IMR-90 (cell line): ENCODE measurements at regions not wholly inside any gene's neighbourhood (a gene's known extent, or its start where the extent isn't known, plus 50 kb on each side); places are given as distances from the start of the nearest gene placed in this dataset.

Experiments used
- ATAC-seq: fragments of 200-7000 bp; cut with Tn5 transposase; 2 replicates; pipeline ENCODE4 v1.9.1; 2020; ENCODE audit warnings: low read depth, mild to moderate bottlenecking, moderate library complexity
- BruUV-seq: library from RNA; stranded (reverse); fragments of 400-500 nt; replicated peaks from 2 replicates; lab custom pipeline; 2021; lab: Mats Ljungman, UMichigan
- CTCF ChIA-PET: fragments of 300-600 bp; formaldehyde crosslinking; extraction: SDS; loops from one replicate; lab custom pipeline; 2021; ENCODE audit warnings: antibody characterized with exemption; lab: Yijun Ruan, JAX
- POLR2A ChIA-PET: fragments of 300-600 bp; sonication (Branson Sonifier 250); formaldehyde crosslinking; loops from one replicate; lab custom pipeline; 2022; ENCODE audit warnings: antibody characterized with exemption; ENCODE audit not compliant: unreplicated experiment; lab: Charles Lee
- DNase-seq: peaks from one replicate; pipeline ENCODE4 v3.0.0; 2013
- H2AFZ ChIP-seq: replicated peaks from 2 replicates; pipeline ENCODE3; 2013; ENCODE audit warnings: low read length, mild to moderate bottlenecking; ENCODE audit not compliant: poor library complexity
- H2AK5ac ChIP-seq: 2 replicates; pipeline ENCODE4 v1.6.1; 2013; ENCODE audit warnings: low read depth, low read length, inconsistent platforms
- H2AK9ac ChIP-seq: replicated peaks from 2 replicates; pipeline ENCODE3; 2013; ENCODE audit warnings: mild to moderate bottlenecking, low read depth, low read length, moderate library complexity; ENCODE audit not compliant: poor library complexity
- H2BK120ac ChIP-seq: 2 replicates; pipeline ENCODE4 v1.6.1; 2013; ENCODE audit warnings: low read depth, low read length, inconsistent platforms
- H2BK15ac ChIP-seq: 3 replicates; pipeline ENCODE4 v1.6.1; 2013; ENCODE audit warnings: low read depth, low read length, inconsistent platforms
- H2BK20ac ChIP-seq: 2 replicates; pipeline ENCODE4 v1.6.1; 2013; ENCODE audit warnings: low read depth, mild to moderate bottlenecking, inconsistent platforms, low read length, moderate library complexity
- H2BK5ac ChIP-seq: 2 replicates; pipeline ENCODE4 v1.6.1; 2013; ENCODE audit warnings: mild to moderate bottlenecking, low read depth, low read length, inconsistent platforms; ENCODE audit not compliant: poor library complexity, severe bottlenecking
- H3K14ac ChIP-seq: replicated peaks from 2 replicates; pipeline ENCODE4 v1.6.1; 2013; ENCODE audit warnings: low read depth, low read length, inconsistent platforms
- H3K18ac ChIP-seq: 2 replicates; pipeline ENCODE4 v1.6.1; 2013; ENCODE audit warnings: low read depth, low read length, control low read depth
- H3K23ac ChIP-seq: 2 replicates; pipeline ENCODE4 v1.6.1; 2013; ENCODE audit warnings: low read depth, low read length, inconsistent platforms
- H3K27ac ChIP-seq: 2 replicates; pipeline ENCODE4 v1.5.1; 2013; ENCODE audit warnings: mild to moderate bottlenecking, control low read depth, low read length; ENCODE audit not compliant: insufficient read depth
- H3K27me3 ChIP-seq: 2 replicates; pipeline ENCODE4 v1.6.1; 2013; ENCODE audit warnings: low read length; ENCODE audit not compliant: control insufficient read depth, insufficient read depth
- H3K36me3 ChIP-seq: 2 replicates; pipeline ENCODE4 v1.6.1; 2013; ENCODE audit warnings: low read length, mixed read lengths; ENCODE audit not compliant: control insufficient read depth, insufficient read depth
- H3K4ac ChIP-seq: 2 replicates; pipeline ENCODE4 v1.6.1; 2013; ENCODE audit warnings: low read depth, low read length, inconsistent platforms
- H3K4me1 ChIP-seq: 2 replicates; pipeline ENCODE4 v1.6.1; 2013; ENCODE audit warnings: low read length, mixed read lengths; ENCODE audit not compliant: control insufficient read depth, insufficient read depth
- H3K4me2 ChIP-seq: 2 replicates; pipeline ENCODE4 v1.6.1; 2013; ENCODE audit warnings: low read depth, mild to moderate bottlenecking, control low read depth, low read length, moderate library complexity
- H3K4me3 ChIP-seq: 2 replicates; pipeline ENCODE4 v1.5.1; 2013; ENCODE audit warnings: low read depth, mild to moderate bottlenecking, control low read depth, low read length, moderate library complexity; ENCODE audit not compliant: insufficient read depth
- H3K56ac ChIP-seq: 2 replicates; pipeline ENCODE4 v1.6.1; 2013; ENCODE audit warnings: low read length, inconsistent platforms; ENCODE audit not compliant: insufficient read depth; ENCODE audit errors: extremely low read depth
- H3K79me1 ChIP-seq, 2 experiments: 2 replicates each; pipeline ENCODE4 v1.6.1; 2013; ENCODE audit warnings: low read length in 2 of 2, inconsistent platforms in 1 of 2, low read depth in 1 of 2
- H3K9ac ChIP-seq: 2 replicates; pipeline ENCODE4 v1.6.1; 2013; ENCODE audit warnings: low read depth, low read length, control low read depth
- H3K9me1 ChIP-seq: 2 replicates; pipeline ENCODE4 v1.6.1; 2013; ENCODE audit warnings: low read length, inconsistent platforms; ENCODE audit not compliant: insufficient read depth
- H3K9me3 ChIP-seq: 2 replicates; pipeline ENCODE4 v1.6.1; 2013; ENCODE audit warnings: low read length; ENCODE audit not compliant: control insufficient read depth, insufficient read depth
- H4K20me1 ChIP-seq: 2 replicates; pipeline ENCODE4 v1.6.1; 2013; ENCODE audit warnings: low read length, inconsistent platforms; ENCODE audit not compliant: insufficient read depth
- H4K5ac ChIP-seq: 2 replicates; pipeline ENCODE4 v1.6.1; 2013; ENCODE audit warnings: mild to moderate bottlenecking, low read depth, low read length, control low read depth
- H4K8ac ChIP-seq, 2 experiments: 2 replicates each; pipeline ENCODE4 v1.6.1; 2013; ENCODE audit warnings: low read depth in 2 of 2, low read length in 2 of 2, control low read depth in 1 of 2, inconsistent platforms in 1 of 2
- H4K91ac ChIP-seq: 2 replicates; pipeline ENCODE4 v1.6.1; 2013; ENCODE audit warnings: low read depth, low read length, inconsistent platforms; ENCODE audit not compliant: insufficient read depth
- BHLHE40 ChIP-seq: fragments of 150-350 bp; IDR thresholded peaks from 2 replicates; pipeline ENCODE4 v1.6.1; 2016; ENCODE audit warnings: mild to moderate bottlenecking, low read depth, low read length
- CEBPB ChIP-seq: IDR thresholded peaks from 2 replicates; pipeline ENCODE4 v1.6.1; 2012; ENCODE audit warnings: low read depth, low read length, improper control_type of control experiment
- ELK1 ChIP-seq: fragments of 150-350 bp; IDR thresholded peaks from 2 replicates; pipeline ENCODE4 v1.6.1; 2016; ENCODE audit warnings: low read depth, mild to moderate bottlenecking, low read length, moderate library complexity, borderline replicate concordance
- FOS ChIP-seq: fragments of 150-350 bp; IDR thresholded peaks from 2 replicates; pipeline ENCODE4 v1.6.1; 2016; ENCODE audit warnings: low read depth, low read length
- MAZ ChIP-seq: IDR thresholded peaks from 2 replicates; pipeline ENCODE4 v1.6.1; 2012; ENCODE audit warnings: low read depth, mild to moderate bottlenecking, low read length, improper control_type of control experiment, moderate library complexity, borderline replicate concordance
- POLR2A ChIP-seq: IDR thresholded peaks from 2 replicates; pipeline ENCODE4 v1.6.1; 2012; ENCODE audit warnings: mild to moderate bottlenecking, low read depth, low read length
- RAD21 ChIP-seq: IDR thresholded peaks from 2 replicates; pipeline ENCODE4 v1.6.1; 2012; ENCODE audit warnings: low read length, improper control_type of control experiment
- RCOR1 ChIP-seq: IDR thresholded peaks from 2 replicates; pipeline ENCODE4 v1.6.1; 2012; ENCODE audit warnings: mild to moderate bottlenecking, low read length, improper control_type of control experiment; ENCODE audit not compliant: insufficient replicate concordance
- RFX5 ChIP-seq: IDR thresholded peaks from 2 replicates; pipeline ENCODE4 v1.8.0; 2012; ENCODE audit warnings: low read depth, mild to moderate bottlenecking, low read length, moderate library complexity
- USF2 ChIP-seq: fragments of 150-350 bp; IDR thresholded peaks from 2 replicates; pipeline ENCODE4 v1.6.1; 2017; ENCODE audit warnings: mild to moderate bottlenecking, antibody characterized with exemption, low read length, low read depth
- WGBS, 2 experiments: methylation state at CpG; one replicate each; pipeline versions ENCODE4 v1.1.5 to v1.1.7; 2013; ENCODE audit warnings: missing lambda C conversion rate in 2 of 2; ENCODE audit not compliant: insufficient read length in 1 of 2; ENCODE audit errors: extremely low coverage in 2 of 2; 5-methylcytosine and 5-hydroxymethylcytosine counted together
- dilution Hi-C: fragments of 300-500 bp; cut with HindIII; formaldehyde crosslinking; loops from one replicate; pipeline ENCODE4 v1.14.3; 2018; ENCODE audit warnings: low sequenced_read_pairs; ENCODE audit not compliant: unreplicated experiment
- in situ Hi-C: fragments of 300-500 bp; cut with MboI; formaldehyde crosslinking; loops from 3 replicates; pipeline ENCODE4 v1.14.3; 2019; ENCODE audit warnings: low sequenced_read_pairs, inconsistent platforms, mixed read lengths
- intact Hi-C: fragments of 100-400 bp; cut with micrococcal nuclease; formaldehyde crosslinking; loops from 2 replicates; pipeline ENCODE4 v1.10.0; 2022

GRCh38 chr2:146982393-146982846, 862.4 kb upstream of the ACVR2A start:
- dilution Hi-C loops (no loop called here), intact Hi-C loops (loop anchor here (2.0 kb wide), 1 partner anchor 44 kb away; no protein-coding TSS in a partner anchor), in situ Hi-C loops (no loop called here)
- Histone ChIP-seq H3K14ac (no peak overlapping the region), H3K4me1 (peaks cover 2% of the 10 kb centered on the region; the same call in 1 of the 2 replicates), H3K27ac (peak overlapping the region; percentile 24; the same call in 1 of the 2 replicates), H4K5ac (no peak overlapping the region; the same call in 1 of the 2 replicates), H3K9me3 (no peaks in the 10 kb centered on the region), H3K36me3 (no peaks in the 10 kb centered on the region), H4K20me1 (no peaks in the 10 kb centered on the region), H3K4ac (no peak overlapping the region), H3K18ac (no peak overlapping the region), H2AFZ (no peak overlapping the region), H3K4me3 (no peak overlapping the region), H4K8ac (no peak overlapping the region), H3K9ac (no peak overlapping the region), H3K79me1 (no peaks in the 10 kb centered on the region), H3K4me2 (no peak overlapping the region), H3K27me3 (no peaks in the 10 kb centered on the region; the same call in 1 of the 2 replicates), H2BK5ac (no peak overlapping the region), H2BK15ac (no peak overlapping the region), H2AK9ac (no peak overlapping the region), H3K23ac (no peak overlapping the region), H2AK5ac (no peak overlapping the region), H2BK120ac (no peak overlapping the region), H3K9me1 (no peaks in the 10 kb centered on the region), H4K91ac (no peak overlapping the region), H3K56ac (no peak overlapping the region), H2BK20ac (no peak overlapping the region)
- ATAC-seq: peak; percentile 88
- BruUV-seq: no TSS peak
- ChIA-PET CTCF (no interaction called here), POLR2A (no interaction called here)
- TF ChIP-seq FOS (peak; percentile 20; the same call in 1 of the 2 replicates), USF2 (no peak), POLR2A (no peak), CEBPB (peak; percentile 76), RFX5 (no peak), RCOR1 (no peak), BHLHE40 (no peak), MAZ (no peak), ELK1 (no peak), RAD21 (no peak)
- DNase-seq: peak; percentile 69
- 0% methylated on average over 1 of the region's 2 CpGs; no CpG with 5 or more reads in 1 of the 2 experiments for WGBS, 2 experiments
